ENCODE measurements at regions not wholly inside any gene's neighbourhood (a gene's known extent, or its start where the extent isn't known, plus 50 kb on each side); places are given as distances from the start of the nearest gene placed in this dataset.

- 91 to 95% methylated on average over 11 of the region's 11 CpGs for WGBS, 2 donors
- no peak for TF ChIP-seq CTCF (IDR thresholded peaks at IDR 0.05)
- Histone ChIP-seq H3K4me3 (no peak overlapping the region), H3K4me1 (peaks cover 0 to 7% (median 3%) of the 10 kb centered on the region in 9 donors), H3K36me3 (no peaks in the 10 kb centered on the region), H3K27me3 (no peaks in the 10 kb centered on the region), H3K9me3 (no peaks in the 10 kb centered on the region), H3K27ac (no peak overlapping the region)
- ATAC-seq (no peak), DNase-seq (no peak)
- intact Hi-C loops (cut with DNase I): no loop called here
Observed at GRCh38 chr6:167529444-167530335, 204.8 kb downstream of the TTLL2 start.

- Histone ChIP-seq H3K4me1 (peaks cover 0 to 5% (median 0%) of the 10 kb centered on the region in 9 donors), H3K27ac (no peak overlapping the region), H3K9me3 (no peaks in the 10 kb centered on the region), H3K36me3 (no peaks in the 10 kb centered on the region), H3K4me3 (no peak overlapping the region), H3K27me3 (no peaks in the 10 kb centered on the region)
- 79 to 82% methylated on average over 16 of the region's 16 CpGs for WGBS, 2 donors
- DNase-seq: no peak
- ATAC-seq: peak in 1 of 8 donors; percentile 31
- TF ChIP-seq CTCF (IDR thresholded peaks at IDR 0.05): no peak
- intact Hi-C loops (cut with DNase I): no loop called here
Observed at GRCh38 chr6:167530951-167531350, 206.1 kb downstream of the TTLL2 start.

- H3K4me3 ChIP-seq: no peak overlapping the region
- H3K27ac ChIP-seq: no peak overlapping the region
- intact Hi-C loops (cut with DNase I): no loop called here
- H3K36me3 ChIP-seq: no peaks in the 10 kb centered on the region
- H3K9me3 ChIP-seq: no peaks in the 10 kb centered on the region
- H3K27me3 ChIP-seq: no peaks in the 10 kb centered on the region
- TF ChIP-seq CTCF (IDR thresholded peaks at IDR 0.05): no peak
- 92 to 94% methylated on average over 17 of the region's 17 CpGs for WGBS, 2 donors
- ATAC-seq (no peak), DNase-seq (no peak)
- H3K4me1 ChIP-seq: peaks cover 0 to 11% (median 0%) of the 10 kb centered on the region in 9 donors
Observed at GRCh38 chr6:167532410-167533288, 207.8 kb downstream of the TTLL2 start.

GRCh38 chr6:167533851-167534250 is 209.0 kb downstream of the TTLL2 start:
- no peak overlapping the region for H3K27ac ChIP-seq
- no peaks in the 10 kb centered on the region for H3K9me3 ChIP-seq
- no peaks in the 10 kb centered on the region for H3K36me3 ChIP-seq
- 42 to 52% methylated on average over 5 of the region's 5 CpGs for WGBS, 2 donors
- ATAC-seq: no peak
- H3K4me3 ChIP-seq: no peak overlapping the region
- peaks cover 0 to 11% (median 0%) of the 10 kb centered on the region in 9 donors for H3K4me1 ChIP-seq
- DNase-seq: no peak
- H3K27me3 ChIP-seq: no peaks in the 10 kb centered on the region
- intact Hi-C loops (cut with DNase I): no loop called here
- no peak for TF ChIP-seq CTCF (IDR thresholded peaks at IDR 0.05)
